ENCODE measurements at regions not wholly inside any gene's neighbourhood (a gene's known extent, or its start where the extent isn't known, plus 50 kb on each side); places are given as distances from the start of the nearest gene placed in this dataset.

DNA sequence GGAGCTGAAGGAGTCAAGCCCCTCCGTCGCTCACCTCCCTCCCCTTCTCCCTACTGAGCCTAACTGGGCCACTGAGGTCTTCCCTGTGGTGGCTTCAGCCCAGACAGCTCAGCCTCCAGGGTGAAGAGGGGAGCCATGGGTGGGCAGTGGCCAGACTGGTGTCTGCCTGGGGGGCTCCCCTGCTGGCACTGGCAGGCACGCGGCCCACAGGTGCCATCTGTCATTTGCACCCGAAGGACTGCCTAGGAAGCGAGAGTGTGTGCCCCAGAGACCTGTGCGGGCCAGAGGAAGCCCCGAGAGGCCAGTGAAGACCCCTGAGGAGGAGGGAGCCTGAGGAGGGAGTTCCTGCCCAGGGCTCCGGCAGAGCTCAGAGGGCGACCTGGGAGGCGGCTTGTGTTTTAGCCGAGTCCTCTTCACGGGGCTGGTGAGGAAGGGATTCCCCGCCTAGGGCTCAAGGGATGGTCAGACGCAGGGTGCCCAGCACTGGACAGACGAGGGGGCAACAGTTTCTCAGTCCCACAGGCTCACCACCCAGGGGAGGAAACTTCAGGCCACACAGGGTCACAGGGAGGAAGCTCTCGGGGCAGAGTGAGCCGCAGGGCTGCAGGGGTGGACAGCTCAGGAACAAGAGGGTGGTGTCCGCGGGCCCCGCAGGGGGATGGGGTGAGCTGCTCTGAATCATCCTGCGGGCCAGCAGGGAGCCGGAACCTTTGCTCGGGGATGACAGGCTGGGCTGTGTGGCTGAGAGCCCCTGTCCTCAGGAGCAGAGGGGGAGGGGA, 76.2 kb upstream of the PPP2R2D start:
- H3K4me1 Mint-ChIP-seq = no peaks in the 10 kb centered on the region
- TF ChIP-seq CTCF (IDR thresholded peaks at IDR 0.05) = no peak
- peaks cover 0 to 3% (median 0%) of the 10 kb centered on the region in 7 donors for H3K9me3 Mint-ChIP-seq
- Histone ChIP-seq H3K4me1 (ENCODE audit: control insufficient read depth in 1 of 2, insufficient read depth in 2 of 2, low read length in 2 of 2) (no peaks in the 10 kb centered on the region), H4K20me1 (ENCODE audit: insufficient read depth, low read length) (no peaks in the 10 kb centered on the region), H3K79me2 (ENCODE audit: insufficient read depth, low read length) (no peaks in the 10 kb centered on the region), H3K27me3 (ENCODE audit: control insufficient read depth in 2 of 2, insufficient read depth in 2 of 2, low read length in 2 of 2) (no peaks in the 10 kb centered on the region), H3K9me3 (replicated peaks in 1 of 2; ENCODE audit: control insufficient read depth in 1 of 2, insufficient read depth in 1 of 2, low read length in 2 of 2) (no peaks in the 10 kb centered on the region), H3K27ac (ENCODE audit: low read depth in 1 of 2, low read length in 2 of 2) (no peak overlapping the region), H3K4me2 (replicated peaks; ENCODE audit: extremely low read depth, low read length, poor library complexity, severe bottlenecking) (no peak overlapping the region), H3K9ac (ENCODE audit: insufficient read depth, low read length, poor library complexity, severe bottlenecking) (no peak overlapping the region), H2AFZ (ENCODE audit: insufficient read depth, low read depth, low read length, poor library complexity, severe bottlenecking) (no peak overlapping the region), H3K36me3 (replicated peaks in 1 of 2; ENCODE audit: control insufficient read depth in 1 of 2, insufficient read depth in 2 of 2, low read length in 2 of 2) (no peaks in the 10 kb centered on the region), H3K4me3 (replicated peaks in 1 of 3; ENCODE audit: low read depth in 2 of 3, low read length in 3 of 3) (no peak overlapping the region)
- no peak overlapping the region for H3K27ac Mint-ChIP-seq
- DNase-seq = no peak
- no peak overlapping the region for H3K4me3 Mint-ChIP-seq
- intact Hi-C loops (cut with micrococcal nuclease) = no loop called here
- WGBS (ENCODE audit: insufficient coverage) = 36% methylated on average over 21 of the region's 24 CpGs
- H3K36me3 Mint-ChIP-seq = no peaks in the 10 kb centered on the region
- peaks cover 6 to 7% (median 6%) of the 10 kb centered on the region in 3 donors for H3K27me3 Mint-ChIP-seq (ENCODE audit: low read depth in 3 of 3)

DNA sequence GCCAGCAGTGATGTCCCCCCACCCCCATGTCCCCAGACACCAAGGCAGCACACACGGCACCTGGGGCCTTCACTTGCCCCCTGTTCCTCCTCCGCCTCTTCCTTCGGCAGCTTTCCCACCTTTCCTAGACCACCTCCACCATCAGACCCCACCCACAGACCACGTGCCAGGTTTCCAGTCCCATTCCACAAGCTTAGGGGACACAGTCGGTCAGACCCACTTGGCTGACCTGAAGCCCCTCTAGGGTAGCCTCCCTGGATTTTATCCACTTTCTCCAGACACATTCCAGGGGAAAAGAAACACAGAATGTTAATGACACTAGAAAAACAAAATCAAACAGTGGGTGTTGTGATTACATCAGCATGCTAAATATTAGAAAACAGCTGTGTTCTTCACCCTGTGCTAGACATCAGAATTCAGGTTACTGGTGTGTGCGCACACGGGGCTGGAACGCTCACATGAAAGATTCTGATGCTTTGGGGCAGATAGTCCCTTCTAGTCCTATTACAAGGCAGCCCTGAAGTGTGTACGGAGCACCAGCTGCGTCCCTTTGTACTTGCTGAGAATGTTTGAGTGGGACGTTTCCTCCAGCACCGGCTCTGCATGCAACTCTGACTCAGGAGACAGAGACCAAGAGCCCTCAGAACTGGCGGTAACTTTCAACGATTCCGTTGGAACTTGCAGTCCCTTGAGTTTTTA, 75.5 kb upstream of the PPP2R2D start:
- Histone ChIP-seq H3K27me3 (ENCODE audit: control insufficient read depth in 2 of 2, insufficient read depth in 2 of 2, low read length in 2 of 2) (no peaks in the 10 kb centered on the region), H3K4me1 (ENCODE audit: control insufficient read depth in 1 of 2, insufficient read depth in 2 of 2, low read length in 2 of 2) (no peaks in the 10 kb centered on the region), H3K9me3 (replicated peaks in 1 of 2; ENCODE audit: control insufficient read depth in 1 of 2, insufficient read depth in 1 of 2, low read length in 2 of 2) (no peaks in the 10 kb centered on the region), H3K4me2 (replicated peaks; ENCODE audit: extremely low read depth, low read length, poor library complexity, severe bottlenecking) (no peak overlapping the region), H3K79me2 (ENCODE audit: insufficient read depth, low read length) (no peaks in the 10 kb centered on the region), H3K9ac (ENCODE audit: insufficient read depth, low read length, poor library complexity, severe bottlenecking) (no peak overlapping the region), H2AFZ (ENCODE audit: insufficient read depth, low read depth, low read length, poor library complexity, severe bottlenecking) (no peak overlapping the region), H3K36me3 (replicated peaks in 1 of 2; ENCODE audit: control insufficient read depth in 1 of 2, insufficient read depth in 2 of 2, low read length in 2 of 2) (no peaks in the 10 kb centered on the region), H3K4me3 (replicated peaks in 1 of 3; ENCODE audit: low read depth in 2 of 3, low read length in 3 of 3) (no peak overlapping the region), H4K20me1 (ENCODE audit: insufficient read depth, low read length) (no peaks in the 10 kb centered on the region), H3K27ac (ENCODE audit: low read depth in 1 of 2, low read length in 2 of 2) (no peak overlapping the region)
- Mint-ChIP-seq H3K27me3 (ENCODE audit: low read depth in 3 of 3) (peaks cover 5 to 7% (median 6%) of the 10 kb centered on the region in 3 donors), H3K27ac (no peak overlapping the region), H3K4me1 (no peaks in the 10 kb centered on the region), H3K4me3 (peak overlapping the region in 1 of 2 donors; percentile 23), H3K9me3 (peaks cover 0 to 1% (median 0%) of the 10 kb centered on the region in 7 donors), H3K36me3 (no peaks in the 10 kb centered on the region)
- DNase-seq = no peak
- intact Hi-C loops (cut with micrococcal nuclease) = no loop called here
- no peak for TF ChIP-seq CTCF (IDR thresholded peaks at IDR 0.05)
- 54% methylated on average over 11 of the region's 15 CpGs for WGBS (ENCODE audit: insufficient coverage)

All from CD14-positive monocyte (primary cell).